DND-41 (cell line): ENCODE measurements at regions not wholly inside any gene's neighbourhood (a gene's known extent, or its start where the extent isn't known, plus 50 kb on each side); places are given as distances from the start of the nearest gene placed in this dataset.

ENCODE experiments used
- EZH2 ChIP-seq: IDR thresholded peaks from 3 replicates; pipeline ENCODE4 v1.6.1; 2012; ENCODE audit warnings: borderline replicate concordance, low read depth, mild to moderate bottlenecking, moderate library complexity, low read length, inconsistent platforms; ENCODE audit not compliant: severe bottlenecking
- TF ChIP-seq, protein P1 (sequence below): IDR thresholded peaks from 2 replicates; pipeline ENCODE4 v1.5.1; 2012; ENCODE audit warnings: borderline replicate concordance, low read length, moderate library complexity, mild to moderate bottlenecking; ENCODE audit not compliant: poor library complexity, severe bottlenecking; ENCODE audit errors: extremely low read depth

DNA sequence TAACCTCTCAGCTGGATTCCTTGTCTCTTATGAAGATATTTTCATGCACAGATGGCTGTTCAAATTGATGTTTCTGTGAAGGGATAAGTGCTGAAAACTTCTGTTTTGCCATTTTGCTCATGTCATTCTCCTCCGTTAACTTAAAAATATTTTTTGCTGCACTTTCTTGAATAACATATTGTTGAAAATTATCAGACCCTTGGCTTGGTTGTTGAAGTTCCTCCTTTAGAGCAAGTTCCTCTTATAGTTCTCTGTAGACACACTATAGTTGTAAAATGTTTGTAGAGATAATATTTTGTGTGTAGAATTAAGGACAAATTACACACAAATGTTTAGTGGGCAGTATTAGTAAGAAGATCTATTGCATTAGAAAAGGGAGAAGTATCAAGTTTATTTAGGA, 300.4 kb downstream of the SV2B start:
- TF ChIP-seq, protein P1, sequence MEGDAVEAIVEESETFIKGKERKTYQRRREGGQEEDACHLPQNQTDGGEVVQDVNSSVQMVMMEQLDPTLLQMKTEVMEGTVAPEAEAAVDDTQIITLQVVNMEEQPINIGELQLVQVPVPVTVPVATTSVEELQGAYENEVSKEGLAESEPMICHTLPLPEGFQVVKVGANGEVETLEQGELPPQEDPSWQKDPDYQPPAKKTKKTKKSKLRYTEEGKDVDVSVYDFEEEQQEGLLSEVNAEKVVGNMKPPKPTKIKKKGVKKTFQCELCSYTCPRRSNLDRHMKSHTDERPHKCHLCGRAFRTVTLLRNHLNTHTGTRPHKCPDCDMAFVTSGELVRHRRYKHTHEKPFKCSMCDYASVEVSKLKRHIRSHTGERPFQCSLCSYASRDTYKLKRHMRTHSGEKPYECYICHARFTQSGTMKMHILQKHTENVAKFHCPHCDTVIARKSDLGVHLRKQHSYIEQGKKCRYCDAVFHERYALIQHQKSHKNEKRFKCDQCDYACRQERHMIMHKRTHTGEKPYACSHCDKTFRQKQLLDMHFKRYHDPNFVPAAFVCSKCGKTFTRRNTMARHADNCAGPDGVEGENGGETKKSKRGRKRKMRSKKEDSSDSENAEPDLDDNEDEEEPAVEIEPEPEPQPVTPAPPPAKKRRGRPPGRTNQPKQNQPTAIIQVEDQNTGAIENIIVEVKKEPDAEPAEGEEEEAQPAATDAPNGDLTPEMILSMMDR, result no peak
- no peak for TF ChIP-seq EZH2
